K562 (cell line): ENCODE measurements at regions not wholly inside any gene's neighbourhood (a gene's known extent, or its start where the extent isn't known, plus 50 kb on each side); places are given as distances from the start of the nearest gene placed in this dataset.

Experiments used
- ATAC-seq: fragments of 200-7000 bp; cut with Tn5 transposase; 3 replicates; pipeline ENCODE4 v1.9.1; 2020; ENCODE audit warnings: moderate library complexity
- BruUV-seq: library from RNA; stranded (reverse); fragments of 400-500 nt; replicated peaks from 2 replicates; lab custom pipeline; 2021; lab: Mats Ljungman, UMichigan
- CTCF ChIA-PET: fragments of 300-600 bp; formaldehyde crosslinking; extraction: SDS; loops from one replicate; lab custom pipeline; 2021; ENCODE audit warnings: low intra/inter-chr PET ratio; lab: Yijun Ruan, JAX
- POLR2A ChIA-PET: fragments of 300-600, 350-650 bp; sonication (Branson Sonifier 250); formaldehyde crosslinking; extraction: SDS; loops from one replicate; lab custom pipeline; 2021; ENCODE audit warnings: antibody characterized with exemption, inconsistent platforms; lab: Yijun Ruan, JAX
- DNase-seq, 4 experiments: peaks; one replicate each; pipeline versions ENCODE4 v3.0.0 to v3.0.0-alpha.2; 2011 to 2018; ENCODE audit warnings: low spot score in 3 of 4, mixed read lengths in 3 of 4; ENCODE audit errors: extremely low read depth in 1 of 4
- FAIRE-seq: peaks from 2 replicates; lab custom pipeline; 2011; peaks lifted over from hg19 to GRCh38; lab: Jason Lieb, UNC
- H2AFZ ChIP-seq: 2 replicates; pipeline ENCODE4 v1.6.0; 2011; ENCODE audit warnings: low read depth, low read length, control low read depth, inconsistent platforms
- H3K27ac ChIP-seq: fragments of 200-600 bp; 3 replicates; pipeline ENCODE4 v1.8.0; 2011; ENCODE audit warnings: low read depth, mild to moderate bottlenecking, control low read depth, inconsistent platforms, low read length, moderate library complexity, mixed read lengths; ENCODE audit errors: extremely low read depth
- H3K27me3 ChIP-seq, 2 experiments: fragments of 300-600 bp in 1 of 2; 2 replicates in 1 of 2; 3 replicates in 1 of 2; pipeline versions ENCODE4 v1.6.0 to v1.8.0; 2011; ENCODE audit warnings: inconsistent platforms in 2 of 2, low read length in 2 of 2, mild to moderate bottlenecking in 1 of 2, mixed read lengths in 1 of 2, moderate library complexity in 1 of 2; ENCODE audit not compliant: control insufficient read depth in 2 of 2, insufficient read depth in 2 of 2
- H3K36me3 ChIP-seq: fragments of 300-600 bp; 3 replicates; pipeline ENCODE4 v1.8.0; 2011; ENCODE audit warnings: mild to moderate bottlenecking, low read length, inconsistent platforms; ENCODE audit not compliant: control insufficient read depth, insufficient read depth
- H3K4me1 ChIP-seq, 2 experiments: fragments of 200-600 bp in 1 of 2; replicated peaks in 1 of 2; 2 replicates in 1 of 2; 3 replicates in 1 of 2; pipeline versions ENCODE4 v1.5.1 to v1.8.0; 2011; ENCODE audit warnings: inconsistent platforms in 2 of 2, low read length in 2 of 2, mild to moderate bottlenecking in 1 of 2, mixed read lengths in 1 of 2, moderate library complexity in 1 of 2; ENCODE audit not compliant: control insufficient read depth in 2 of 2, insufficient read depth in 2 of 2
- H3K4me2 ChIP-seq: 2 replicates; pipeline ENCODE4 v1.6.1; 2011; ENCODE audit warnings: low read length, control low read depth, inconsistent platforms, mixed read lengths; ENCODE audit not compliant: insufficient read depth
- H3K4me3 ChIP-seq: fragments of 200-600 bp; sonication (generic), shearing (Covaris generic); 2 replicates; pipeline ENCODE4 v1.5.1; 2016; ENCODE audit warnings: control low read depth, inconsistent platforms
- H3K79me2 ChIP-seq: fragments of 200-600 bp; 3 replicates; pipeline ENCODE4 v1.8.0; 2011; ENCODE audit warnings: low read length, inconsistent platforms; ENCODE audit not compliant: control insufficient read depth, insufficient read depth
- H3K9ac ChIP-seq, 2 experiments: 2 replicates each; pipeline versions ENCODE4 v1.6.0 to v1.6.1; 2011; ENCODE audit warnings: low read depth in 2 of 2, low read length in 2 of 2, control low read depth in 1 of 2, inconsistent platforms in 1 of 2, mild to moderate bottlenecking in 1 of 2, mixed read lengths in 1 of 2; ENCODE audit not compliant: insufficient read depth in 1 of 2
- H3K9me1 ChIP-seq: one replicate; pipeline ENCODE4 v1.6.0; 2011; ENCODE audit warnings: inconsistent platforms, mild to moderate bottlenecking, low read length, moderate library complexity; ENCODE audit not compliant: control insufficient read depth, insufficient read depth
- H3K9me3 ChIP-seq: replicated peaks from 2 replicates; pipeline ENCODE4 v1.5.1; 2011; ENCODE audit warnings: low read depth, low read length, inconsistent platforms; ENCODE audit not compliant: control insufficient read depth, insufficient read depth
- H4K20me1 ChIP-seq: replicated peaks from 2 replicates; pipeline ENCODE4 v1.6.1; 2011; ENCODE audit warnings: low read length, inconsistent platforms, mixed read lengths; ENCODE audit not compliant: control insufficient read depth, insufficient read depth
- ARID1B ChIP-seq: fragments of 450-650 bp; IDR thresholded peaks from 2 replicates; pipeline ENCODE4 v1.6.1; 2016; ENCODE audit warnings: antibody characterized with exemption, mild to moderate bottlenecking, inconsistent platforms
- BRD4 ChIP-seq: fragments of 200-600 bp; sonication (generic); IDR thresholded peaks from 2 replicates; pipeline ENCODE4 v1.6.1; 2017; ENCODE audit warnings: inconsistent platforms
- CREBBP ChIP-seq: IDR thresholded peaks from one replicate; pipeline ENCODE4 v1.6.1; 2012; ENCODE audit warnings: low read depth, mild to moderate bottlenecking, control low read depth, inconsistent platforms, low read length
- EP400 ChIP-seq: fragments of 450-650 bp; IDR thresholded peaks from 2 replicates; pipeline ENCODE4 v1.6.1; 2017; ENCODE audit warnings: antibody characterized with exemption, mild to moderate bottlenecking, moderate library complexity
- FOXP1 ChIP-seq: sonication (generic); formaldehyde crosslinking; IDR thresholded peaks from 2 replicates; pipeline ENCODE4 v1.8.0; 2022; ENCODE audit warnings: mild to moderate bottlenecking, missing genetic modification reagents
- GABPB1 ChIP-seq: sonication (generic); formaldehyde crosslinking; IDR thresholded peaks from 2 replicates; pipeline ENCODE4 v1.8.0; 2022; ENCODE audit warnings: mild to moderate bottlenecking, missing genetic modification reagents
- IFI16 ChIP-seq: fragments of 250-450 bp; sonication (Bioruptor Pico); IDR thresholded peaks from 2 replicates; pipeline ENCODE4 v2.1.2; 2022; ENCODE audit warnings: mild to moderate bottlenecking, inconsistent platforms
- KHSRP ChIP-seq: fragments of 450-650 bp; IDR thresholded peaks from 2 replicates; pipeline ENCODE4 v1.6.1; 2017
- KLF1 ChIP-seq: fragments of 450-650 bp; IDR thresholded peaks from 2 replicates; pipeline ENCODE4 v1.6.1; 2016; ENCODE audit warnings: missing genetic modification characterization, missing compliant biosample characterization
- NR1H2 ChIP-seq: sonication (generic); formaldehyde crosslinking; IDR thresholded peaks from 2 replicates; pipeline ENCODE4 v1.4.0; 2020; ENCODE audit warnings: mild to moderate bottlenecking, missing genetic modification reagents
- NR4A1 ChIP-seq, 2 experiments: fragments of 250-450 bp in 1 of 2; fragments of 450-650 bp in 1 of 2; sonication (Bioruptor Pico) in 1 of 2; IDR thresholded peaks; 2 replicates each; pipeline versions ENCODE4 v1.4.0 to v1.6.1; 2016 to 2020; ENCODE audit warnings: mild to moderate bottlenecking in 2 of 2, missing compliant biosample characterization in 1 of 2, missing genetic modification characterization in 1 of 2, moderate library complexity in 1 of 2
- PHB ChIP-seq: fragments of 250-450 bp; sonication (Bioruptor Pico); IDR thresholded peaks from 2 replicates; pipeline ENCODE4 v1.5.0; 2021
- POLR2G ChIP-seq: fragments of 200-400 bp; formaldehyde crosslinking; IDR thresholded peaks from 2 replicates; pipeline ENCODE4 v1.6.1; 2017; ENCODE audit warnings: low read depth, mild to moderate bottlenecking, antibody characterized with exemption, low read length, moderate library complexity
- PTTG1 ChIP-seq: fragments of 450-650 bp; IDR thresholded peaks from 2 replicates; pipeline ENCODE4 v1.6.1; 2016; ENCODE audit warnings: low read depth, mild to moderate bottlenecking, missing genetic modification characterization, missing compliant biosample characterization
- PURB ChIP-seq: sonication (generic); formaldehyde crosslinking; IDR thresholded peaks from 2 replicates; pipeline ENCODE4 v1.9.0; 2021; ENCODE audit warnings: low read depth, mild to moderate bottlenecking, missing genetic modification reagents
- SMC3 ChIP-seq: conservative IDR thresholded peaks from 2 replicates; pipeline ENCODE4 v1.6.1; 2011; ENCODE audit warnings: low read depth, low read length, improper control_type of control experiment; ENCODE audit not compliant: insufficient read depth
- USF1 ChIP-seq: sonication (generic); formaldehyde crosslinking; IDR thresholded peaks from 2 replicates; pipeline ENCODE4 v1.9.0; 2022; ENCODE audit warnings: mild to moderate bottlenecking, missing genetic modification reagents
- ZNF224 ChIP-seq: sonication (generic); formaldehyde crosslinking; IDR thresholded peaks from 2 replicates; pipeline ENCODE4 v1.8.0; 2022; ENCODE audit warnings: mild to moderate bottlenecking, missing genetic modification reagents
- WGBS: fragments of 100-300 bp; shearing (Covaris generic); methylation state at CpG from one replicate; pipeline ENCODE4 v1.1.6; 2016; ENCODE audit warnings: low coverage, mixed read lengths; ENCODE audit not compliant: insufficient coverage; ENCODE audit errors: missing lambda C conversion rate; 5-methylcytosine and 5-hydroxymethylcytosine counted together
- in situ Hi-C: fragments of 300-500 bp; cut with MboI; formaldehyde crosslinking; loops from 4 replicates; pipeline ENCODE4 v1.15.0; 2018; ENCODE audit warnings: inconsistent platforms, mixed read lengths
- intact Hi-C: fragments of 100-400 bp; cut with micrococcal nuclease; formaldehyde crosslinking; loops from 2 replicates; pipeline ENCODE4 v1.14.2; 2022

GRCh38 chr2:206886696-206887095, 52.6 kb upstream of the CPO start:
- Histone ChIP-seq H3K9me1 (no peaks in the 10 kb centered on the region), H3K27me3 (no peaks in the 10 kb centered on the region), H3K79me2 (no peaks in the 10 kb centered on the region), H3K4me2 (no peak overlapping the region), H3K36me3 (no peaks in the 10 kb centered on the region)
- no TSS peak for BruUV-seq
- intact Hi-C loops (no loop called here), in situ Hi-C loops (no loop called here)
- CTCF ChIA-PET: no interaction called here
- no peak for TF ChIP-seq KHSRP
- no peak for TF ChIP-seq GABPB1 (CRISPR knock-in tag)
- TF ChIP-seq NR4A1 (CRISPR knock-in tag; IDR thresholded peaks at IDR 0.05): no peak
- no peak for TF ChIP-seq NR4A1 (tag; IDR thresholded peaks at IDR 0.05)
- no peak for TF ChIP-seq BRD4
- no peak for TF ChIP-seq PURB (CRISPR knock-in tag)
- TF ChIP-seq FOXP1 (CRISPR knock-in tag): no peak
- no peak for TF ChIP-seq POLR2G
- TF ChIP-seq IFI16 (CRISPR knock-in tag): no peak
- TF ChIP-seq CREBBP: no peak
- no peak for TF ChIP-seq SMC3
- no peak for TF ChIP-seq ZNF224
- TF ChIP-seq KLF1: no peak
- no peak for TF ChIP-seq PHB (CRISPR knock-in tag)
- no peak for TF ChIP-seq EP400
- TF ChIP-seq ARID1B: no peak
- TF ChIP-seq USF1 (CRISPR knock-in tag): no peak
- no peak for TF ChIP-seq NR1H2 (CRISPR knock-in tag)
- TF ChIP-seq PTTG1 (tag): no peak
- TF ChIP-seq, all 486 proteins: peak for 0
- 0% methylated on average over 4 of the region's 4 CpGs for WGBS
- Histone ChIP-seq H2AFZ (no peak overlapping the region), H3K4me3 (no peak overlapping the region), H3K27ac (no peak overlapping the region), H3K9me3 (no peaks in the 10 kb centered on the region), H4K20me1 (no peaks in the 10 kb centered on the region), H3K4me1 (no peaks in the 10 kb centered on the region), H3K9ac (no peak overlapping the region)
- FAIRE-seq: no peak
- DNase-seq: no peak
- no peak for ATAC-seq
- POLR2A ChIA-PET: no interaction called here
